ENCODE measurements at regions not wholly inside any gene's neighbourhood (a gene's known extent, or its start where the extent isn't known, plus 50 kb on each side); places are given as distances from the start of the nearest gene placed in this dataset.

DNA sequence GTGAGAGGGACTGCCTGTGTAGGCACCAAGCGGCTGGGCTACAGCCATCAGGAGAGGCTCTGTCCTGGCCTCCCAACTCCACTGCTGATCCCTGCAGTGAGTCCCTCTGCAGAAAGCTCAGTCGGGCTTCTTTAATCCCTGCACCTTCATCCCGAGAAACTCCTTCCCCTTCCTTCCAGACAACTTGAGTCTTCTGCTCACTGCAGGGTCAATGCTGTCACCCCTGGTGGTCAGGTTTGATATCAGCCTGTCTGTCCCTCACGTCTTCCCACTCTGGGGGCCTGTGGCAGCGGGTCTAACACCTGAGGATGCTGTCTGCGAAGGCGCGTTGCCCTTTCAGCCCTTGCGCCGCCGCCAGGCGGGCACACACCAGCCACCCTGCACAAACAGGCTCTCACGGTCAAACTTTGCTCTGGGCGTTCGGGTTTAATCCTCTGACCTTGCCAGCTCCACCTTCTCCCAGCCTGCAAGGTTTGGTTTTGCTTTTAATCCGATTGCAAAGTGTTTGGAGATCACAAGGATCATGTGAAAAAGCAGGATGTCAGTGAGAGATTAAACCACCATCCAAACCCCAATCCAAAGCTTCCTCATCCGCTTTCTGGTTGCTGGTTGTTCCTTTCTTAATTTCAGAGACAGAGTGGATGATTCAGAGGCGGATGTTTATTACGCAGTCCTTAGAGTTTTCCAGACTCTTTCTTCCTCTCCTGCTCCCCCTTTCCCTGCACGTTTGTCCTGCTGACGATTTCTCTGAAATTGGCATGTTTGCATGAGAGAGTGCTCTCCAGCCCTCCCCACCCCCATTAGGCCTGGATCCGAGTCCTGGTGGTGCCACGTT, 74.8 kb upstream of the SLC34A2 start:
- no peak for DNase-seq

DNA sequence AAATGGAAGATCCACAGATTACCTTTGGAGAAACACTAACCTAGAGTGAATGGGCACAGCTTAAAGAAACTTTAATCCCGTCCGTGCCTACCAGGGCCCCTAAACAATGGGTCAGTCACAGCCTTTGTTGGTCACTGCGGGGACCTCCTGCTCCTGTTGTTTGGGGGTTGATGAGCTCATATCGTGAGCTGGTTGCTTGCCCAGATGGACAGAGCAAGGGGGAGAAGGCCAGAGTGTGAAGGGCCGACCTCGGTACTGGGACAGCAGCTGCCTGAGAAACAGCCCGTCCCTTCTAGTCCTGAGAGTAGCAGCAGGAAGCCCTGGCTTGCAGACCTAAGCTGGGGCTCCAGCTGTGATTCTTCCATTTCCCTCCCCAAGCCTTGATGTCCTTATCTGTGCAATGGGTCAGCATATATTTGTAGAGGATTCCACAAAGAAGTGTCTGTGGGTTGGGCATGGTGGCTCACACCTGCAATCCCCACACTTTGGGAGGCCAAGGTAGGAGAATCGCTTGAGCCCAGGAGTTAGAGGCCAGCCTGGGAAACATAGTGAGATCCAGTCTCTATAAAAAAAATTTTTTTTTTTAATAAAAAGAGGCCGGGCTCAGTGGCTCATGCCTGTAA, 69.6 kb upstream of the SLC34A2 start:
- no peak for DNase-seq

DNA sequence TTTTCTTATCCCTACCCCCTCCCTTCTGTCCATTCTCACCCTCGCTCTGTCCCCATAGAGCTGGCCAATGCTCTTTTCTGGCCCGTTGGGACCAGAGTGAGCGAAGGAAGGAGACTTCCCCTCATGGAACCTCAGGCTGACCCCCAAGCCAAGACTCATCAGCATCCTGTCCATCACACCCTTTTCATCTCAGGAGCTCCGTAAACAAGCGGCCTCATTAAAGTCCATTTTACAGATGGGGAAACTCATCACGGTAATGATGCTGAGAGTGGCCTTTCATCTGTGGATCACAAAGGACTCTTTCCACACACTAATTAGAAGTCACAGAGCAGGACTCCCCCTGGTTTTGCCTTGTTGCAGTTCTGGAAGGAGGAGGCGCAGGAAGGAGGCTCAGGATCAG, 67.4 kb upstream of the SLC34A2 start:
- no peak for DNase-seq

DNA sequence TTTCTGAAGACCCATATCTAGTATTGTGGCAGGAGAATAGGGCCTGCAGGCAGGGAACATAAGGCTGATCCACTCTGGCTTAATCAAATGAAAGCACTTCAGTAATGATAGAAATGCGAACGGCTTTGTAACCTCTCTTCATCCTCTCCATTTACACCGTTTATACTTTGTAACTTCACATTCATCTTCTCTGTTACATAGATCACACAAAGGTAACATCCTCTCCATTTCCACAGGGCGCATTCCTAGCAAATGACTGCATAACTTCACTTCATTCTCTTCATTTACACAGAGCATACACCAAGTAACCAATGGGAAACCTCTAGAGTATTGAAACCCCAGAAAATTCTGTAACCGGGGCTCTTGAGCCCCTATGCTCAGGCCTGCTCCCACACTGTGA, 65.5 kb upstream of the SLC34A2 start:
- no peak for DNase-seq

DNA sequence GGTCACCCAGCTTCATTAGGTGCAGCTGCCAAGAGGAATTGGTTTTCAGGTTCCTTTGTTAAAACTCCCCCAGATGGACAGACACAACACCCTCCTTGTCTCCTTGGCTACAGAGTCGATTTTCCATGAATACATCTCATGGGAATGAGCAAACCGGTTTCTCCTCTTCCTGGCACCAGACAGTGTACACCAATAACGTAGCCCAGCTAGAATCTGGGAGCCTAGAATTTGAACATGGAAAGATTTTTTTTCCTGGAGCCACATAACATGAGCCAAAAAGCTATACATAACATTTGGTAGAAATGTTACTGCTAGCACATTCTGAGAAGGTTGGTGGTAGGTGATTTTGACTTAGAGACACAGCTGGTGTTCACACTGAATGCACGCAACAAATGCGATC, 62.9 kb upstream of the SLC34A2 start:
- peak; percentile 63 for DNase-seq

Data from NCI-H146 (cell line).